HepG2 (cell line): ENCODE measurements at regions not wholly inside any gene's neighbourhood (a gene's known extent, or its start where the extent isn't known, plus 50 kb on each side); places are given as distances from the start of the nearest gene placed in this dataset.

Experiments used
- ATAC-seq: fragments of 200-7000 bp; cut with Tn5 transposase; 3 replicates; pipeline ENCODE4 v1.9.1; 2020; ENCODE audit warnings: mild to moderate bottlenecking, moderate library complexity
- BruUV-seq: library from RNA; stranded (reverse); fragments of 400-500 nt; replicated peaks from 2 replicates; lab custom pipeline; 2021; lab: Mats Ljungman, UMichigan
- CTCF ChIA-PET: fragments of 300-600 bp; formaldehyde crosslinking; extraction: SDS; loops from one replicate; lab custom pipeline; 2021; ENCODE audit warnings: low total read pairs, inconsistent platforms, low intra/inter-chr PET ratio; lab: Yijun Ruan, JAX
- POLR2A ChIA-PET: fragments of 350-600 bp; sonication (Branson Sonifier 250); formaldehyde crosslinking; loops from one replicate; lab custom pipeline; 2020; ENCODE audit warnings: antibody characterized with exemption, inconsistent platforms; lab: Yijun Ruan, JAX
- DNase-seq: peaks from one replicate; pipeline ENCODE4 v3.0.0-alpha.2; 2015; ENCODE audit warnings: low spot score
- FAIRE-seq: peaks from 3 replicates; lab custom pipeline; 2011; peaks lifted over from hg19 to GRCh38; lab: Jason Lieb, UNC
- H2AFZ ChIP-seq: one replicate; pipeline ENCODE4 v1.6.1; 2011; ENCODE audit warnings: low read length, inconsistent platforms
- H3K27ac ChIP-seq: fragments of 300-600 bp; 3 replicates; pipeline ENCODE4 v1.8.0; 2011; ENCODE audit warnings: mixed run types, mild to moderate bottlenecking, mixed read lengths, low read length, inconsistent platforms; ENCODE audit not compliant: insufficient read depth; ENCODE audit errors: extremely low read length
- H3K27me3 ChIP-seq, 2 experiments: fragments of 200-600 bp in 1 of 2; 2 replicates in 1 of 2; 3 replicates in 1 of 2; pipeline versions ENCODE4 v1.6.0 to v1.8.0; 2011; ENCODE audit warnings: low read length in 2 of 2, mild to moderate bottlenecking in 2 of 2, moderate library complexity in 2 of 2, inconsistent platforms in 1 of 2; ENCODE audit not compliant: insufficient read depth in 2 of 2, control insufficient read depth in 1 of 2
- H3K36me3 ChIP-seq, 2 experiments: fragments of 200-600 bp in 1 of 2; replicated peaks in 1 of 2; 2 replicates in 1 of 2; 3 replicates in 1 of 2; pipeline versions ENCODE4 v1.5.1 to v1.8.0; 2011; ENCODE audit warnings: low read length in 2 of 2, inconsistent platforms in 1 of 2; ENCODE audit not compliant: insufficient read depth in 2 of 2, control insufficient read depth in 1 of 2
- H3K4me1 ChIP-seq: 2 replicates; pipeline ENCODE4 v1.5.1; 2012; ENCODE audit warnings: low read length, inconsistent platforms; ENCODE audit not compliant: insufficient read depth
- H3K4me2 ChIP-seq: 2 replicates; pipeline ENCODE4 v1.6.0; 2011; ENCODE audit warnings: low read depth, low read length, inconsistent platforms
- H3K4me3 ChIP-seq, 3 experiments: fragments of 200-600 bp in 1 of 3; sonication (generic), shearing (Covaris generic) in 1 of 3; replicated peaks in 1 of 3; 2 replicates each; pipeline ENCODE4 v1.5.1; 2011 to 2016; ENCODE audit warnings: low read length in 3 of 3, inconsistent platforms in 2 of 3, low read depth in 2 of 3, mild to moderate bottlenecking in 2 of 3, control low read depth in 1 of 3, mixed read lengths in 1 of 3; ENCODE audit not compliant: insufficient read depth in 1 of 3
- H3K79me2 ChIP-seq: one replicate; pipeline ENCODE4 v1.6.1; 2011; ENCODE audit warnings: low read length, inconsistent platforms; ENCODE audit not compliant: insufficient read depth
- H3K9ac ChIP-seq: 2 replicates; pipeline ENCODE4 v1.6.0; 2011; ENCODE audit warnings: mild to moderate bottlenecking, low read depth, low read length, inconsistent platforms; ENCODE audit not compliant: insufficient read depth
- H3K9me3 ChIP-seq: 2 replicates; pipeline ENCODE4 v1.5.1; 2012; ENCODE audit warnings: mild to moderate bottlenecking, low read length
- H4K20me1 ChIP-seq: 2 replicates; pipeline ENCODE4 v1.6.0; 2011; ENCODE audit warnings: inconsistent platforms, mild to moderate bottlenecking, low read length, moderate library complexity; ENCODE audit not compliant: insufficient read depth
- HCFC1 ChIP-seq: fragments of 150-350 bp; IDR thresholded peaks from 2 replicates; pipeline ENCODE4 v1.6.1; 2014; ENCODE audit warnings: low read depth, low read length
- KMT2B ChIP-seq: IDR thresholded peaks from 2 replicates; pipeline ENCODE4 v1.6.1; 2016; ENCODE audit warnings: missing genetic modification reagents, missing compliant biosample characterization
- SP1 ChIP-seq, 2 experiments: fragments of 450-650 bp in 1 of 2; sonication (generic) in 1 of 2; formaldehyde crosslinking in 1 of 2; IDR thresholded peaks; 2 replicates each; pipeline versions ENCODE4 v1.4.0 to v1.6.1; 2016 to 2020; ENCODE audit warnings: missing genetic modification reagents in 1 of 2
- ZMYM2 ChIP-seq: sonication (generic); formaldehyde crosslinking; IDR thresholded peaks from 2 replicates; pipeline ENCODE4 v1.8.0; 2022; ENCODE audit warnings: mild to moderate bottlenecking, missing genetic modification reagents
- ZMYM4 ChIP-seq: sonication (generic); formaldehyde crosslinking; IDR thresholded peaks from 2 replicates; pipeline ENCODE4 v1.8.1; 2023; ENCODE audit warnings: mild to moderate bottlenecking, missing genetic modification reagents
- ZSCAN30 ChIP-seq: sonication (generic); formaldehyde crosslinking; IDR thresholded peaks from 2 replicates; pipeline ENCODE4 v1.5.0; 2020; ENCODE audit warnings: mild to moderate bottlenecking, missing genetic modification reagents
- WGBS: methylation state at CpG from one replicate; pipeline ENCODE4 v1.1.6; 2017; ENCODE audit warnings: low lambda C conversion rate; 5-methylcytosine and 5-hydroxymethylcytosine counted together
- in situ Hi-C: cut with HindIII; loops from 2 replicates; pipeline ENCODE4 v1.10.0; 2017; ENCODE audit warnings: low pct_unique_long_range_greater_than_20kb; ENCODE audit not compliant: extremely low pct_ligation_motif_present
- intact Hi-C: fragments of 100-400 bp; cut with micrococcal nuclease; formaldehyde crosslinking; loops from one replicate; pipeline ENCODE4 v1.10.0; 2022; ENCODE audit not compliant: unreplicated experiment
- TF ChIP-seq, protein P1 (sequence below): sonication (generic); formaldehyde crosslinking; IDR thresholded peaks from 2 replicates; pipeline ENCODE4 v1.8.1; 2023; ENCODE audit warnings: mild to moderate bottlenecking, missing genetic modification reagents
- TF ChIP-seq, protein P2 (sequence below): sonication (generic); formaldehyde crosslinking; IDR thresholded peaks from 2 replicates; pipeline ENCODE4 v1.5.1; 2020; ENCODE audit warnings: mild to moderate bottlenecking, missing genetic modification reagents, moderate library complexity
- TF ChIP-seq, protein P3 (sequence below): sonication (generic); formaldehyde crosslinking; IDR thresholded peaks from 2 replicates; pipeline ENCODE4 v1.5.1; 2020; ENCODE audit warnings: mild to moderate bottlenecking, missing genetic modification reagents, borderline replicate concordance
- TF ChIP-seq, protein P4 (sequence below): sonication (generic); formaldehyde crosslinking; IDR thresholded peaks from 2 replicates; pipeline ENCODE4 v1.9.0; 2021; ENCODE audit warnings: missing genetic modification reagents, borderline replicate concordance

DNA sequence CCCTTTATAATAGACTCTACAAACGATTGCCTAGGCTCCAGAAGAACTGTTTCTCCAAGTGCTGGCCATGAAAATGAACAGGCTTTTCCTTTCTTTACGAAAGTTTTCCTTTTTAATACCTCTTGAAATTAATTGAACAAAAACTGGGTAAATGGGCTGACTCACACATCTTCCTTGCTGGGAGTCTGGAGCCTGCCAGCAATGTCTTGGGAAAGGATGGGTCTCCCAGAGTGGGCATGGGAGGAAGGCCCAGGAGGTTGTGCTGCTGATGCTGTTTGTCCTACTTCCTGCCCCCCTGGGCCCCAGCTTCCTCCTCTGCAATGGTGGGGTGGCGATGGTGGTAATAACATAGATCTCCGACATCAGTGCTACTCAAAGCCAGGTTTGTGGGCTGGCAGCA lies 174.1 kb downstream of the RPS24 start:
- TF ChIP-seq KMT2B (CRISPR knock-in tag) (no peak), SP1 (IDR thresholded peaks at IDR 0.05) (no peak), SP1 (CRISPR knock-in tag; IDR thresholded peaks at IDR 0.05) (no peak), ZSCAN30 (CRISPR knock-in tag) (no peak), ZMYM4 (no peak), HCFC1 (no peak), ZMYM2 (CRISPR knock-in tag) (no peak)
- TF ChIP-seq, protein P1, sequence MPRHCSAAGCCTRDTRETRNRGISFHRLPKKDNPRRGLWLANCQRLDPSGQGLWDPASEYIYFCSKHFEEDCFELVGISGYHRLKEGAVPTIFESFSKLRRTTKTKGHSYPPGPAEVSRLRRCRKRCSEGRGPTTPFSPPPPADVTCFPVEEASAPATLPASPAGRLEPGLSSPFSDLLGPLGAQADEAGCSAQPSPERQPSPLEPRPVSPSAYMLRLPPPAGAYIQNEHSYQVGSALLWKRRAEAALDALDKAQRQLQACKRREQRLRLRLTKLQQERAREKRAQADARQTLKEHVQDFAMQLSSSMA = no peak
- TF ChIP-seq, protein P2, sequence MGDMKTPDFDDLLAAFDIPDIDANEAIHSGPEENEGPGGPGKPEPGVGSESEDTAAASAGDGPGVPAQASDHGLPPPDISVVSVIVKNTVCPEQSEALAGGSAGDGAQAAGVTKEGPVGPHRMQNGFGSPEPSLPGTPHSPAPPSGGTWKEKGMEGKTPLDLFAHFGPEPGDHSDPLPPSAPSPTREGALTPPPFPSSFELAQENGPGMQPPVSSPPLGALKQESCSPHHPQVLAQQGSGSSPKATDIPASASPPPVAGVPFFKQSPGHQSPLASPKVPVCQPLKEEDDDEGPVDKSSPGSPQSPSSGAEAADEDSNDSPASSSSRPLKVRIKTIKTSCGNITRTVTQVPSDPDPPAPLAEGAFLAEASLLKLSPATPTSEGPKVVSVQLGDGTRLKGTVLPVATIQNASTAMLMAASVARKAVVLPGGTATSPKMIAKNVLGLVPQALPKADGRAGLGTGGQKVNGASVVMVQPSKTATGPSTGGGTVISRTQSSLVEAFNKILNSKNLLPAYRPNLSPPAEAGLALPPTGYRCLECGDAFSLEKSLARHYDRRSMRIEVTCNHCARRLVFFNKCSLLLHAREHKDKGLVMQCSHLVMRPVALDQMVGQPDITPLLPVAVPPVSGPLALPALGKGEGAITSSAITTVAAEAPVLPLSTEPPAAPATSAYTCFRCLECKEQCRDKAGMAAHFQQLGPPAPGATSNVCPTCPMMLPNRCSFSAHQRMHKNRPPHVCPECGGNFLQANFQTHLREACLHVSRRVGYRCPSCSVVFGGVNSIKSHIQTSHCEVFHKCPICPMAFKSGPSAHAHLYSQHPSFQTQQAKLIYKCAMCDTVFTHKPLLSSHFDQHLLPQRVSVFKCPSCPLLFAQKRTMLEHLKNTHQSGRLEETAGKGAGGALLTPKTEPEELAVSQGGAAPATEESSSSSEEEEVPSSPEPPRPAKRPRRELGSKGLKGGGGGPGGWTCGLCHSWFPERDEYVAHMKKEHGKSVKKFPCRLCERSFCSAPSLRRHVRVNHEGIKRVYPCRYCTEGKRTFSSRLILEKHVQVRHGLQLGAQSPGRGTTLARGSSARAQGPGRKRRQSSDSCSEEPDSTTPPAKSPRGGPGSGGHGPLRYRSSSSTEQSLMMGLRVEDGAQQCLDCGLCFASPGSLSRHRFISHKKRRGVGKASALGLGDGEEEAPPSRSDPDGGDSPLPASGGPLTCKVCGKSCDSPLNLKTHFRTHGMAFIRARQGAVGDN (CRISPR knock-in tag) = no peak
- TF ChIP-seq, protein P3, sequence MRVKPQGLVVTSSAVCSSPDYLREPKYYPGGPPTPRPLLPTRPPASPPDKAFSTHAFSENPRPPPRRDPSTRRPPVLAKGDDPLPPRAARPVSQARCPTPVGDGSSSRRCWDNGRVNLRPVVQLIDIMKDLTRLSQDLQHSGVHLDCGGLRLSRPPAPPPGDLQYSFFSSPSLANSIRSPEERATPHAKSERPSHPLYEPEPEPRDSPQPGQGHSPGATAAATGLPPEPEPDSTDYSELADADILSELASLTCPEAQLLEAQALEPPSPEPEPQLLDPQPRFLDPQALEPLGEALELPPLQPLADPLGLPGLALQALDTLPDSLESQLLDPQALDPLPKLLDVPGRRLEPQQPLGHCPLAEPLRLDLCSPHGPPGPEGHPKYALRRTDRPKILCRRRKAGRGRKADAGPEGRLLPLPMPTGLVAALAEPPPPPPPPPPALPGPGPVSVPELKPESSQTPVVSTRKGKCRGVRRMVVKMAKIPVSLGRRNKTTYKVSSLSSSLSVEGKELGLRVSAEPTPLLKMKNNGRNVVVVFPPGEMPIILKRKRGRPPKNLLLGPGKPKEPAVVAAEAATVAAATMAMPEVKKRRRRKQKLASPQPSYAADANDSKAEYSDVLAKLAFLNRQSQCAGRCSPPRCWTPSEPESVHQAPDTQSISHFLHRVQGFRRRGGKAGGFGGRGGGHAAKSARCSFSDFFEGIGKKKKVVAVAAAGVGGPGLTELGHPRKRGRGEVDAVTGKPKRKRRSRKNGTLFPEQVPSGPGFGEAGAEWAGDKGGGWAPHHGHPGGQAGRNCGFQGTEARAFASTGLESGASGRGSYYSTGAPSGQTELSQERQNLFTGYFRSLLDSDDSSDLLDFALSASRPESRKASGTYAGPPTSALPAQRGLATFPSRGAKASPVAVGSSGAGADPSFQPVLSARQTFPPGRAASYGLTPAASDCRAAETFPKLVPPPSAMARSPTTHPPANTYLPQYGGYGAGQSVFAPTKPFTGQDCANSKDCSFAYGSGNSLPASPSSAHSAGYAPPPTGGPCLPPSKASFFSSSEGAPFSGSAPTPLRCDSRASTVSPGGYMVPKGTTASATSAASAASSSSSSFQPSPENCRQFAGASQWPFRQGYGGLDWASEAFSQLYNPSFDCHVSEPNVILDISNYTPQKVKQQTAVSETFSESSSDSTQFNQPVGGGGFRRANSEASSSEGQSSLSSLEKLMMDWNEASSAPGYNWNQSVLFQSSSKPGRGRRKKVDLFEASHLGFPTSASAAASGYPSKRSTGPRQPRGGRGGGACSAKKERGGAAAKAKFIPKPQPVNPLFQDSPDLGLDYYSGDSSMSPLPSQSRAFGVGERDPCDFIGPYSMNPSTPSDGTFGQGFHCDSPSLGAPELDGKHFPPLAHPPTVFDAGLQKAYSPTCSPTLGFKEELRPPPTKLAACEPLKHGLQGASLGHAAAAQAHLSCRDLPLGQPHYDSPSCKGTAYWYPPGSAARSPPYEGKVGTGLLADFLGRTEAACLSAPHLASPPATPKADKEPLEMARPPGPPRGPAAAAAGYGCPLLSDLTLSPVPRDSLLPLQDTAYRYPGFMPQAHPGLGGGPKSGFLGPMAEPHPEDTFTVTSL = no peak
- TF ChIP-seq, protein P4, sequence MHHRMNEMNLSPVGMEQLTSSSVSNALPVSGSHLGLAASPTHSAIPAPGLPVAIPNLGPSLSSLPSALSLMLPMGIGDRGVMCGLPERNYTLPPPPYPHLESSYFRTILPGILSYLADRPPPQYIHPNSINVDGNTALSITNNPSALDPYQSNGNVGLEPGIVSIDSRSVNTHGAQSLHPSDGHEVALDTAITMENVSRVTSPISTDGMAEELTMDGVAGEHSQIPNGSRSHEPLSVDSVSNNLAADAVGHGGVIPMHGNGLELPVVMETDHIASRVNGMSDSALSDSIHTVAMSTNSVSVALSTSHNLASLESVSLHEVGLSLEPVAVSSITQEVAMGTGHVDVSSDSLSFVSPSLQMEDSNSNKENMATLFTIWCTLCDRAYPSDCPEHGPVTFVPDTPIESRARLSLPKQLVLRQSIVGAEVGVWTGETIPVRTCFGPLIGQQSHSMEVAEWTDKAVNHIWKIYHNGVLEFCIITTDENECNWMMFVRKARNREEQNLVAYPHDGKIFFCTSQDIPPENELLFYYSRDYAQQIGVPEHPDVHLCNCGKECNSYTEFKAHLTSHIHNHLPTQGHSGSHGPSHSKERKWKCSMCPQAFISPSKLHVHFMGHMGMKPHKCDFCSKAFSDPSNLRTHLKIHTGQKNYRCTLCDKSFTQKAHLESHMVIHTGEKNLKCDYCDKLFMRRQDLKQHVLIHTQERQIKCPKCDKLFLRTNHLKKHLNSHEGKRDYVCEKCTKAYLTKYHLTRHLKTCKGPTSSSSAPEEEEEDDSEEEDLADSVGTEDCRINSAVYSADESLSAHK (CRISPR knock-in tag) = no peak
- TF ChIP-seq, all 625 proteins: peak for 0
- no peaks in the 10 kb centered on the region for H3K79me2 ChIP-seq
- DNase-seq = no peak
- H2AFZ ChIP-seq = no peak overlapping the region
- no peak overlapping the region for H3K4me3 ChIP-seq
- H3K9ac ChIP-seq = no peak overlapping the region
- intact Hi-C loops (no loop called here), in situ Hi-C loops (no loop called here)
- WGBS = 34% methylated on average over 3 of the region's 4 CpGs
- H3K4me1 ChIP-seq = peaks cover 14% of the 10 kb centered on the region
- no peak overlapping the region for H3K4me2 ChIP-seq
- no peak for FAIRE-seq
- BruUV-seq = no TSS peak
- no peaks in the 10 kb centered on the region for H3K36me3 ChIP-seq
- H3K27me3 ChIP-seq = peaks cover 4 to 9% of the 10 kb centered on the region in 2 experiments; a peak in 4 of 5 replicates
- no peak overlapping the region for H3K27ac ChIP-seq
- no peaks in the 10 kb centered on the region for H3K9me3 ChIP-seq
- no peak for ATAC-seq
- POLR2A ChIA-PET = no interaction called here
- H4K20me1 ChIP-seq = no peaks in the 10 kb centered on the region
- CTCF ChIA-PET = no interaction called here
